A673 (cell line): ENCODE measurements at regions not wholly inside any gene's neighbourhood (a gene's known extent, or its start where the extent isn't known, plus 50 kb on each side); places are given as distances from the start of the nearest gene placed in this dataset.

Experiments
- BruUV-seq: library from RNA; stranded (reverse); fragments of 400-500 nt; replicated peaks from 2 replicates; lab custom pipeline; 2021; lab: Mats Ljungman, UMichigan
- CTCF ChIA-PET: fragments of 300-600 bp; sonication (Branson Sonifier 250); formaldehyde crosslinking; loops from one replicate; lab custom pipeline; 2022; ENCODE audit warnings: antibody characterized with exemption; lab: Charles Lee
- POLR2A ChIA-PET: fragments of 300-600 bp; sonication (Branson Sonifier 250); formaldehyde crosslinking; loops from one replicate; lab custom pipeline; 2022; ENCODE audit warnings: antibody characterized with exemption; ENCODE audit not compliant: low non-redundant PET; lab: Charles Lee
- DNase-seq: peaks from one replicate; pipeline ENCODE4 v3.0.0-alpha.2; 2015; ENCODE audit warnings: low spot score
- H3K27ac ChIP-seq: fragments of 200-600 bp; sonication (generic); 2 replicates; pipeline ENCODE4 v1.5.1; 2016; ENCODE audit warnings: mixed run types, low read depth, mild to moderate bottlenecking, mixed read lengths, antibody characterized with exemption, low read length; ENCODE audit not compliant: poor library complexity, severe bottlenecking
- H3K27me3 ChIP-seq: fragments of 200-600 bp; sonication (generic); replicated peaks from 2 replicates; pipeline ENCODE4 v1.6.1; 2017; ENCODE audit warnings: mixed run types, low read depth, mild to moderate bottlenecking, mixed read lengths, antibody characterized with exemption, low read length; ENCODE audit not compliant: insufficient read depth, poor library complexity
- H3K36me3 ChIP-seq: fragments of 200-600 bp; sonication (generic); 2 replicates; pipeline ENCODE4 v1.6.1; 2016; ENCODE audit warnings: mixed run types, mild to moderate bottlenecking, mixed read lengths, antibody characterized with exemption, low read length; ENCODE audit not compliant: insufficient read depth, poor library complexity, severe bottlenecking
- H3K4me1 ChIP-seq: fragments of 200-600 bp; sonication (generic); 2 replicates; pipeline ENCODE4 v1.6.1; 2017; ENCODE audit warnings: mixed run types, mild to moderate bottlenecking, mixed read lengths, antibody characterized with exemption, low read length; ENCODE audit not compliant: insufficient read depth, poor library complexity, severe bottlenecking
- H3K4me3 ChIP-seq: fragments of 200-600 bp; sonication (generic); 2 replicates; pipeline ENCODE4 v1.5.1; 2016; ENCODE audit warnings: low read depth, mixed run types, mild to moderate bottlenecking, mixed read lengths, low read length; ENCODE audit not compliant: poor library complexity, severe bottlenecking
- H3K9me3 ChIP-seq: fragments of 200-600 bp; sonication (generic); 2 replicates; pipeline ENCODE4 v1.6.1; 2016; ENCODE audit warnings: mixed run types, low read depth, mild to moderate bottlenecking, mixed read lengths, antibody characterized with exemption, low read length; ENCODE audit not compliant: poor library complexity, severe bottlenecking
- EZH2 ChIP-seq: fragments of 200-600 bp; sonication (generic); IDR thresholded peaks from 2 replicates; pipeline ENCODE4 v1.6.1; 2017; ENCODE audit warnings: borderline replicate concordance, low read depth, mild to moderate bottlenecking, mixed read lengths, antibody characterized with exemption, low read length; ENCODE audit not compliant: poor library complexity, severe bottlenecking
- intact Hi-C: fragments of 100-400 bp; cut with micrococcal nuclease; formaldehyde crosslinking; loops from one replicate; pipeline ENCODE4 v1.10.0; 2022; ENCODE audit not compliant: unreplicated experiment
- TF ChIP-seq, protein P1 (sequence below): fragments of 300-800, 200-600 bp; sonication (generic); conservative IDR thresholded peaks from 2 replicates; pipeline ENCODE4 v1.5.1; 2017; ENCODE audit warnings: low read depth, mild to moderate bottlenecking, antibody characterized with exemption, low read length, moderate library complexity, mixed read lengths

DNA sequence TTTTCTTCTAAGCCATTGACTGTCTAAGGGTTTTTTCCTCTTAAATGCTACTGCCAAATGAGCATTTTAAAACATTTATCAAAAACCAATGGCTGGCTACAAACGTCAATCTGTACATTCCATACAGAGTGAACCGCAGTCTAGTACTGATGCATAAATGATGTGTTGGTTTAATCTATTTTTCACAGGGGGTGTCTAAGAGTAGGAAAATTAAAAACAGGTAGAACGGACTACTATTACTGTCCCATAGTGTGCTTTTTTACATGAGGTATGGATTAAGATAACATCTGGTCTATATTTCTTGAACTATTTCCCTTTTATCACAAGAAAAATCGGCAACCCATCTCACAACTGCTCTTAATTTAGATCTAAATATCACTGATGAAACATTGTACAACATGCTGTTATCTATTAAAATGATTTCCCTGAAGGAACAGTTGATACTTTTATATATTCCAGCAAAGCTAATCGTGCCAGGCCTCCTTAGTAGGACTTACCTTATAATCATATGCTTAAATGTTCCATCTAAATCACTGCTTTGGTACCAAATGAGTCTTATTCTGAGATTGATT lies 172.9 kb upstream of the CDKN3 start:
- Histone ChIP-seq H3K36me3 (no peaks in the 10 kb centered on the region), H3K9me3 (no peaks in the 10 kb centered on the region), H3K27ac (no peak overlapping the region), H3K27me3 (no peaks in the 10 kb centered on the region), H3K4me3 (no peak overlapping the region), H3K4me1 (no peaks in the 10 kb centered on the region)
- CTCF ChIA-PET: no interaction called here
- no TSS peak for BruUV-seq
- intact Hi-C loops: no loop called here
- no peak for DNase-seq
- POLR2A ChIA-PET: no interaction called here
- no peak for TF ChIP-seq EZH2
- TF ChIP-seq, protein P1, sequence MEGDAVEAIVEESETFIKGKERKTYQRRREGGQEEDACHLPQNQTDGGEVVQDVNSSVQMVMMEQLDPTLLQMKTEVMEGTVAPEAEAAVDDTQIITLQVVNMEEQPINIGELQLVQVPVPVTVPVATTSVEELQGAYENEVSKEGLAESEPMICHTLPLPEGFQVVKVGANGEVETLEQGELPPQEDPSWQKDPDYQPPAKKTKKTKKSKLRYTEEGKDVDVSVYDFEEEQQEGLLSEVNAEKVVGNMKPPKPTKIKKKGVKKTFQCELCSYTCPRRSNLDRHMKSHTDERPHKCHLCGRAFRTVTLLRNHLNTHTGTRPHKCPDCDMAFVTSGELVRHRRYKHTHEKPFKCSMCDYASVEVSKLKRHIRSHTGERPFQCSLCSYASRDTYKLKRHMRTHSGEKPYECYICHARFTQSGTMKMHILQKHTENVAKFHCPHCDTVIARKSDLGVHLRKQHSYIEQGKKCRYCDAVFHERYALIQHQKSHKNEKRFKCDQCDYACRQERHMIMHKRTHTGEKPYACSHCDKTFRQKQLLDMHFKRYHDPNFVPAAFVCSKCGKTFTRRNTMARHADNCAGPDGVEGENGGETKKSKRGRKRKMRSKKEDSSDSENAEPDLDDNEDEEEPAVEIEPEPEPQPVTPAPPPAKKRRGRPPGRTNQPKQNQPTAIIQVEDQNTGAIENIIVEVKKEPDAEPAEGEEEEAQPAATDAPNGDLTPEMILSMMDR: no peak

DNA sequence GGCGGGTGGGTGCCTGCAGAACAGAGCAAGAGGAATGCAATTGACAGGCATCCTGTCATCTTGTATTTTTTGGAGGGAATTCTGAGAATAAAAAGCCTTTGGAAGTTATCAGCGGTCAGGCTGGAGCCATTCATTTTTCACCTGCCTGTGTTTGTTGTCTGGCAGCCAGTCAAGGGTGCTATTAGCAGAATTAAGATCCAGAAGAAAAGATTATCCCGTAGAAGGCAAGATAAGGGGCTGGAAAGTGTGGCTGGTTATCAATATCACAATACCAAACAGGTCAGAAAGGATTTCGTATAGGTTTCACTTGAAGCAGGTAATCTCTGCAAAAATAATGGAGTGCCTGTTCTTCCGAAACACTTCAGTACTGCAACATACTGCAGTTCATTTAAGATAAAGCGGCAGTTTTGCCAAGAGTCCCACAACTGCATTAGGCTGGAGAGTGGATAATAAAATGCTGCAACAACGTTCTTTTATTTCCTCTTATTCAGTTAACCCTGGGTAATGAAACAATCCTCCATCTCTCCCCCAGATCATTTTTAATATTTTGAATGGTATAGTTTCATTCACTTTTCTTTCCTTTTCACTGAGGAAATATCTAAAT lies 171.2 kb upstream of the CDKN3 start:
- Histone ChIP-seq H3K36me3 (no peaks in the 10 kb centered on the region), H3K4me1 (no peaks in the 10 kb centered on the region), H3K9me3 (no peaks in the 10 kb centered on the region), H3K27me3 (no peaks in the 10 kb centered on the region), H3K27ac (no peak overlapping the region), H3K4me3 (no peak overlapping the region)
- DNase-seq: no peak
- TF ChIP-seq EZH2: no peak
- TF ChIP-seq, protein P1: no peak
- ChIA-PET POLR2A (no interaction called here), CTCF (no interaction called here)
- BruUV-seq: no TSS peak
- intact Hi-C loops: no loop called here

DNA sequence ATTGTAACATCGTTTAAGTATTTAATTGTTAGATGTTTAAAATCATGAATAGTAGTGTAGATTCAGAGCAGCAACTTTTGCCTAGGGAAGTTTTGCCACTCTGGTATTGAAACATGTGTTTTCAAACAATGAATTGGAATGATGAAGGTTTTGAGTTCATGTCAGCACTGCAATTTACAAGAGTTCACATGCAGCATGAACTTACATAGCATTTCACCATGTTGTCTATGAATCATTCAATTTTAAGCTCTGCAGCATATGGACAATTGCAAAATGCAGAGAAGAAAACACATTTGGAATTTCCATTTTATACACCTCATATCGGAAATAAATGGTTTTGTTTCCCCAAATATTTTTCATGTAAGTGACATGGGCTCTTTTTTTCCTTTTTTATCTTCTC lies 170.7 kb upstream of the CDKN3 start:
- CTCF ChIA-PET: no interaction called here
- Histone ChIP-seq H3K27ac (no peak overlapping the region), H3K27me3 (no peaks in the 10 kb centered on the region), H3K4me1 (no peaks in the 10 kb centered on the region), H3K4me3 (no peak overlapping the region), H3K9me3 (no peaks in the 10 kb centered on the region), H3K36me3 (no peaks in the 10 kb centered on the region)
- no peak for DNase-seq
- intact Hi-C loops: no loop called here
- POLR2A ChIA-PET: no interaction called here
- BruUV-seq: no TSS peak
- TF ChIP-seq, protein P1: no peak
- no peak for TF ChIP-seq EZH2
